Loucy (cell line): ENCODE measurements at regions not wholly inside any gene's neighbourhood (a gene's known extent, or its start where the extent isn't known, plus 50 kb on each side); places are given as distances from the start of the nearest gene placed in this dataset.

Experiments used
- H2AFZ ChIP-seq: fragments of 200-600 bp; sonication (generic); 2 replicates; pipeline ENCODE4 v1.6.0; 2016; ENCODE audit warnings: antibody characterized with exemption, mild to moderate bottlenecking, low read length, moderate library complexity
- H3F3A ChIP-seq: fragments of 200-600 bp; 2 replicates; pipeline ENCODE4 v1.6.0; 2016; ENCODE audit warnings: antibody characterized with exemption, low read depth, mild to moderate bottlenecking
- H3K27me3 ChIP-seq: fragments of 200-600 bp; sonication (generic); 2 replicates; pipeline ENCODE4 v1.6.1; 2014; ENCODE audit warnings: low read length, mild to moderate bottlenecking; ENCODE audit not compliant: insufficient read depth, poor library complexity, severe bottlenecking
- H3K36me3 ChIP-seq: fragments of 200-600 bp; sonication (generic); 2 replicates; pipeline ENCODE4 v1.6.1; 2016; ENCODE audit warnings: low read length; ENCODE audit not compliant: insufficient read depth
- H3K4me1 ChIP-seq: fragments of 200-600 bp; sonication (generic); 2 replicates; pipeline ENCODE4 v1.5.1; 2014; ENCODE audit warnings: low read length, mild to moderate bottlenecking; ENCODE audit not compliant: insufficient read depth, poor library complexity, severe bottlenecking
- H3K4me2 ChIP-seq: fragments of 200-600 bp; sonication (generic); 2 replicates; pipeline ENCODE4 v1.6.0; 2014; ENCODE audit warnings: antibody characterized with exemption, low read length, low read depth, mild to moderate bottlenecking; ENCODE audit not compliant: poor library complexity, severe bottlenecking
- H3K4me3 ChIP-seq: fragments of 200-600 bp; sonication (generic); 2 replicates; pipeline ENCODE4 v1.5.1; 2014; ENCODE audit warnings: low read length, mild to moderate bottlenecking, mixed read lengths; ENCODE audit not compliant: poor library complexity, severe bottlenecking
- H3K79me2 ChIP-seq: fragments of 200-600 bp; sonication (generic); 2 replicates; pipeline ENCODE4 v1.6.1; 2014; ENCODE audit warnings: low read length; ENCODE audit not compliant: insufficient read depth
- H3K9ac ChIP-seq: fragments of 200-600 bp; sonication (generic); 2 replicates; pipeline ENCODE4 v1.6.0; 2014; ENCODE audit warnings: mild to moderate bottlenecking, low read depth, low read length, moderate library complexity; ENCODE audit not compliant: poor library complexity, severe bottlenecking
- H3K9me2 ChIP-seq: fragments of 200-600 bp; sonication (generic); replicated peaks from 2 replicates; pipeline ENCODE4 v1.6.1; 2016; ENCODE audit warnings: low read depth, low read length, mixed read lengths
- H3K9me3 ChIP-seq: fragments of 200-600 bp; sonication (generic); 2 replicates; pipeline ENCODE4 v1.6.1; 2014; ENCODE audit warnings: mild to moderate bottlenecking, antibody characterized with exemption, low read length, low read depth; ENCODE audit not compliant: insufficient read depth
- H4K20me1 ChIP-seq: fragments of 200-600 bp; sonication (generic); 2 replicates; pipeline ENCODE4 v1.6.0; 2014; ENCODE audit warnings: antibody characterized with exemption, low read length, mild to moderate bottlenecking; ENCODE audit not compliant: insufficient read depth, poor library complexity, severe bottlenecking
- EZH2phosphoT487 ChIP-seq: fragments of 200-600 bp; IDR thresholded peaks from 2 replicates; pipeline ENCODE4 v1.6.1; 2018; ENCODE audit warnings: antibody characterized with exemption, mild to moderate bottlenecking, moderate library complexity, borderline replicate concordance
- TF ChIP-seq, protein P1 (sequence below): fragments of 200-600 bp; sonication (generic); conservative IDR thresholded peaks from 2 replicates; pipeline ENCODE4 v1.5.1; 2014; ENCODE audit warnings: mild to moderate bottlenecking, antibody characterized with exemption, low read length

- peaks cover 36% of the 10 kb centered on the region for H3K4me1 ChIP-seq
- no peaks in the 10 kb centered on the region for H3K79me2 ChIP-seq
- no peaks in the 10 kb centered on the region for H4K20me1 ChIP-seq
- no peaks in the 10 kb centered on the region for H3K9me2 ChIP-seq
- H3F3A ChIP-seq = no peaks in the 10 kb centered on the region
- TF ChIP-seq, protein P1, sequence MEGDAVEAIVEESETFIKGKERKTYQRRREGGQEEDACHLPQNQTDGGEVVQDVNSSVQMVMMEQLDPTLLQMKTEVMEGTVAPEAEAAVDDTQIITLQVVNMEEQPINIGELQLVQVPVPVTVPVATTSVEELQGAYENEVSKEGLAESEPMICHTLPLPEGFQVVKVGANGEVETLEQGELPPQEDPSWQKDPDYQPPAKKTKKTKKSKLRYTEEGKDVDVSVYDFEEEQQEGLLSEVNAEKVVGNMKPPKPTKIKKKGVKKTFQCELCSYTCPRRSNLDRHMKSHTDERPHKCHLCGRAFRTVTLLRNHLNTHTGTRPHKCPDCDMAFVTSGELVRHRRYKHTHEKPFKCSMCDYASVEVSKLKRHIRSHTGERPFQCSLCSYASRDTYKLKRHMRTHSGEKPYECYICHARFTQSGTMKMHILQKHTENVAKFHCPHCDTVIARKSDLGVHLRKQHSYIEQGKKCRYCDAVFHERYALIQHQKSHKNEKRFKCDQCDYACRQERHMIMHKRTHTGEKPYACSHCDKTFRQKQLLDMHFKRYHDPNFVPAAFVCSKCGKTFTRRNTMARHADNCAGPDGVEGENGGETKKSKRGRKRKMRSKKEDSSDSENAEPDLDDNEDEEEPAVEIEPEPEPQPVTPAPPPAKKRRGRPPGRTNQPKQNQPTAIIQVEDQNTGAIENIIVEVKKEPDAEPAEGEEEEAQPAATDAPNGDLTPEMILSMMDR = no peak
- TF ChIP-seq EZH2phosphoT487 = no peak
- no peak overlapping the region for H3K4me2 ChIP-seq
- no peak overlapping the region for H3K9ac ChIP-seq
- no peaks in the 10 kb centered on the region for H3K36me3 ChIP-seq
- H3K9me3 ChIP-seq = no peaks in the 10 kb centered on the region
- no peak overlapping the region for H2AFZ ChIP-seq
- H3K27me3 ChIP-seq = no peaks in the 10 kb centered on the region
- H3K4me3 ChIP-seq = no peak overlapping the region
These were observed 123.1 kb upstream of the DLX2 start for GRCh38 chr2:172225786-172226185.

- no peak overlapping the region for H3K9ac ChIP-seq
- no peak for TF ChIP-seq EZH2phosphoT487
- TF ChIP-seq, protein P1 = peak; percentile 21; the same call in 1 of the 2 replicates
- H3K9me3 ChIP-seq = no peaks in the 10 kb centered on the region
- H3K4me2 ChIP-seq = no peak overlapping the region
- peaks cover 37% of the 10 kb centered on the region for H3K4me1 ChIP-seq
- no peaks in the 10 kb centered on the region for H3K79me2 ChIP-seq
- H3K27me3 ChIP-seq = no peaks in the 10 kb centered on the region
- no peak overlapping the region for H2AFZ ChIP-seq
- H3K4me3 ChIP-seq = no peak overlapping the region
- H3F3A ChIP-seq = no peaks in the 10 kb centered on the region
- H3K36me3 ChIP-seq = no peaks in the 10 kb centered on the region
- H3K9me2 ChIP-seq = no peaks in the 10 kb centered on the region
- no peaks in the 10 kb centered on the region for H4K20me1 ChIP-seq
These were observed 123.8 kb upstream of the DLX2 start for GRCh38 chr2:172226244-172227061.

DNA sequence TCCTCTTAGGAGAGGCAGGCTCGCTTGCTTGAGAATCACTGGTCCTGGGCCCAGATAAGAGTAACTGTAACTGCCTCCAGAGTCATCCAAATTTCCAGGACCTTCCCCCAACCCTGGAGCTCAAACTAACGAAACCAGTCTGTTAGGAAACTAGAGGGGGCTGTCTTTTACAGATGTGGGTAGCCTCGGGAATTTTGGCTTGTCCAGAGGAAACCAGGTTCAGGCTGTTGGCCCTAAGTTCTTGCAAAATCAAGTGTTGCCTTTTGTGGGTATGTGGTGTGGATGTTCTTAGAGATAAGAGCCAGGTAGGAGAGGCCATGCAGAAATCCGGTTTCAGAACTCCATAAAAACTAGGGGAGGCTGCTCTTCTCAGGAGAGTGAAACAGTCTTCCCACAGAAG lies 125.0 kb upstream of the DLX2 start:
- H3K27me3 ChIP-seq = no peaks in the 10 kb centered on the region
- no peaks in the 10 kb centered on the region for H4K20me1 ChIP-seq
- no peak overlapping the region for H2AFZ ChIP-seq
- no peaks in the 10 kb centered on the region for H3K79me2 ChIP-seq
- no peaks in the 10 kb centered on the region for H3K36me3 ChIP-seq
- no peaks in the 10 kb centered on the region for H3F3A ChIP-seq
- H3K4me3 ChIP-seq = no peak overlapping the region
- H3K9me2 ChIP-seq = no peaks in the 10 kb centered on the region
- TF ChIP-seq, protein P1 = no peak
- no peak for TF ChIP-seq EZH2phosphoT487
- peak overlapping the region; percentile 57 for H3K4me2 ChIP-seq
- H3K9me3 ChIP-seq = no peaks in the 10 kb centered on the region
- no peak overlapping the region for H3K9ac ChIP-seq
- peaks cover 37% of the 10 kb centered on the region for H3K4me1 ChIP-seq
